Endothelial cell of umbilical vein (primary cell): ENCODE measurements at regions not wholly inside any gene's neighbourhood (a gene's known extent, or its start where the extent isn't known, plus 50 kb on each side); places are given as distances from the start of the nearest gene placed in this dataset.

Experiments
- BruUV-seq: library from RNA; stranded (reverse); fragments of 400-500 nt; replicated peaks from 2 replicates; lab custom pipeline; 2021; lab: Mats Ljungman, UMichigan
- CTCF ChIA-PET: fragments of 300-600, 350-600 bp; sonication (Branson Sonifier 250); formaldehyde crosslinking; loops from one replicate; lab custom pipeline; 2021; ENCODE audit warnings: antibody characterized with exemption, inconsistent platforms; lab: Charles Lee
- POLR2A ChIA-PET: fragments of 300-600, 350-600 bp; sonication (Branson Sonifier 250); formaldehyde crosslinking; loops from one replicate; lab custom pipeline; 2021; ENCODE audit warnings: antibody characterized with exemption, inconsistent platforms; lab: Charles Lee
- DNase-seq: peaks from one replicate; pipeline ENCODE4 v3.0.0-alpha.2; 2011; ENCODE audit warnings: low read depth, low spot score
- FAIRE-seq: peaks from 2 replicates; lab custom pipeline; 2011; peaks lifted over from hg19 to GRCh38; lab: Jason Lieb, UNC
- H2AFZ ChIP-seq: 2 replicates; pipeline ENCODE4 v1.6.0; 2012; ENCODE audit warnings: low read depth, low read length, control low read depth, inconsistent platforms
- H3K27ac ChIP-seq: 2 replicates; pipeline ENCODE4 v1.5.1; 2011; ENCODE audit warnings: low read depth, mild to moderate bottlenecking, control low read depth, low read length, moderate library complexity; ENCODE audit not compliant: insufficient read depth
- H3K27me3 ChIP-seq, 2 experiments: 2 replicates each; pipeline versions ENCODE4 v1.6.0 to v1.6.1; 2011; ENCODE audit warnings: low read length in 2 of 2, mixed read lengths in 1 of 2; ENCODE audit not compliant: control insufficient read depth in 2 of 2, insufficient read depth in 2 of 2
- H3K36me3 ChIP-seq, 2 experiments: 2 replicates in 1 of 2; 3 replicates in 1 of 2; pipeline ENCODE4 v1.5.1; 2011; ENCODE audit warnings: low read length in 2 of 2, mild to moderate bottlenecking in 1 of 2, moderate library complexity in 1 of 2; ENCODE audit not compliant: control insufficient read depth in 2 of 2, insufficient read depth in 2 of 2; ENCODE audit errors: extremely low read depth in 1 of 2
- H3K4me1 ChIP-seq: 3 replicates; pipeline ENCODE4 v1.5.1; 2011; ENCODE audit warnings: mild to moderate bottlenecking, low read length; ENCODE audit not compliant: control insufficient read depth, insufficient read depth; ENCODE audit errors: extremely low read depth
- H3K4me2 ChIP-seq: 2 replicates; pipeline ENCODE4 v1.6.1; 2011; ENCODE audit warnings: low read length, control low read depth, mixed read lengths; ENCODE audit not compliant: insufficient read depth
- H3K4me3 ChIP-seq, 3 experiments: fragments of 200-600 bp in 1 of 3; sonication (generic), shearing (Covaris generic) in 1 of 3; replicated peaks in 1 of 3; 2 replicates each; pipeline ENCODE4 v1.5.1; 2011 to 2016; ENCODE audit warnings: control low read depth in 3 of 3, low read length in 3 of 3, mild to moderate bottlenecking in 2 of 3, inconsistent platforms in 1 of 3, low read depth in 1 of 3, moderate library complexity in 1 of 3; ENCODE audit not compliant: insufficient read depth in 1 of 3
- H3K79me2 ChIP-seq: 2 replicates; pipeline ENCODE4 v1.6.0; 2012; ENCODE audit warnings: low read length, inconsistent platforms; ENCODE audit not compliant: control insufficient read depth, insufficient read depth
- H3K9ac ChIP-seq: replicated peaks from 2 replicates; pipeline ENCODE3; 2011; ENCODE audit warnings: low read length, control low read depth; ENCODE audit not compliant: insufficient read depth; ENCODE audit errors: extremely low read depth
- H3K9me1 ChIP-seq: replicated peaks from 3 replicates; pipeline ENCODE4 v1.6.0; 2011; ENCODE audit warnings: mild to moderate bottlenecking, low read length; ENCODE audit not compliant: control insufficient read depth, insufficient read depth; ENCODE audit errors: extremely low read depth
- H3K9me3 ChIP-seq: replicated peaks from 2 replicates; pipeline ENCODE4 v1.5.1; 2012; ENCODE audit warnings: low read length, inconsistent platforms; ENCODE audit not compliant: control insufficient read depth, insufficient read depth
- H4K20me1 ChIP-seq: replicated peaks from 2 replicates; pipeline ENCODE3; 2011; ENCODE audit warnings: mild to moderate bottlenecking, low read length; ENCODE audit not compliant: control insufficient read depth, insufficient read depth; ENCODE audit errors: extremely low read depth
- CTCF ChIP-seq, 2 donors: IDR thresholded peaks; 1 replicate in 1 of 2; 2 replicates in 1 of 2; pipeline ENCODE4 v1.5.1; 2011; ENCODE audit warnings: low read length in 2 of 2, mild to moderate bottlenecking in 2 of 2, moderate library complexity in 2 of 2, control low read depth in 1 of 2, inconsistent platforms in 1 of 2, low read depth in 1 of 2; ENCODE audit not compliant: insufficient read depth in 1 of 2; ENCODE audit errors: extremely low read depth in 1 of 2
- EZH2 ChIP-seq: IDR thresholded peaks from 2 replicates; pipeline ENCODE4 v1.6.1; 2012; ENCODE audit warnings: borderline replicate concordance, low read depth, mild to moderate bottlenecking, moderate library complexity, low read length, inconsistent platforms; ENCODE audit not compliant: severe bottlenecking
- FOS ChIP-seq: IDR thresholded peaks from 2 replicates; pipeline ENCODE4 v1.6.1; 2011; ENCODE audit warnings: mild to moderate bottlenecking, low read length, moderate library complexity, borderline replicate concordance; ENCODE audit not compliant: insufficient read depth
- JUN ChIP-seq: IDR thresholded peaks from 2 replicates; pipeline ENCODE4 v1.6.1; 2011; ENCODE audit warnings: borderline replicate concordance, low read depth; ENCODE audit not compliant: insufficient read length, insufficient read depth
- MYC ChIP-seq: IDR thresholded peaks from one replicate; pipeline ENCODE4 v1.6.1; 2011; ENCODE audit warnings: mild to moderate bottlenecking, low read depth, low read length
- POLR2A ChIP-seq: IDR thresholded peaks from 2 replicates; pipeline ENCODE4 v1.6.1; 2012; ENCODE audit warnings: low read depth, mild to moderate bottlenecking, control low read depth, low read length
- POLR2AphosphoS5 ChIP-seq: IDR thresholded peaks from 2 replicates; pipeline ENCODE4 v1.6.1; 2012; ENCODE audit warnings: low read depth, mild to moderate bottlenecking, control low read depth, low read length, moderate library complexity; ENCODE audit not compliant: insufficient read depth
- dilution Hi-C: fragments of 300-500 bp; cut with MboI; formaldehyde crosslinking; loops from one replicate; pipeline ENCODE4 v1.15.0; 2019; ENCODE audit warnings: low sequenced_read_pairs; ENCODE audit not compliant: extremely low pct_ligation_motif_present
- intact Hi-C: fragments of 100-400 bp; cut with micrococcal nuclease; formaldehyde crosslinking; loops from one replicate; pipeline ENCODE4 v1.10.0; 2022
- TF ChIP-seq, protein P1 (sequence below): IDR thresholded peaks from 2 replicates; pipeline ENCODE4 v1.6.1; 2011; ENCODE audit not compliant: insufficient read depth, insufficient read length

DNA sequence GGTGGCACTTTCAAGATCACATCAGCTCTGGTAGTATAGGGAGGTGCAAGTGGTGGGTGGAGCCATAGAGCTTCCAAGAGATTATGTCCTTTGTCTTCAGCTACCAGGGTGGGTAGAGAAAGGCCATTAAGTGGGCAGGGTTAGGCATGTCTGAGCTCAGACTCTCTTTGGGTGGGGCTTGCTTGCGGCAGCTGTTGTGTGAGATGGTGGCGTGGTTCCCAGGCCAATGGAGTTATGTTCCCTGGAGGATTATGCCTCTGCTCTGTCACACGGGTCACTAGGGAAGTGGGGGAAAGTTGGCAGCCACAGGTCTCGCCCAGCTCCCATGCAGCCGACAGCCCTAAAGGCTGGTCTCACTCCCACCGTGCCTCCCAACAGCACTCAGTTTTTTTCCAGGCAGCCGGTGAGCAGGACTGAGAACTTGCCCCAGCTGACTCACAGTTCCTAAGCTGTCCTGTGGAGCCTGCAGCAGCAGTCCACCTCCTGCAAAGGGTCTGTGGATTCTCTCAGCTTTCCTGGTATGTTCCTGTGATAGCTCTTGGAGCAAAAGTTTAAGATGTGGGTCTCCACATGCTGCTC lies 459.0 kb downstream of the SH2D4B start:
- Histone ChIP-seq H2AFZ (no peak overlapping the region), H3K4me3 (no peak overlapping the region), H3K27ac (no peak overlapping the region), H3K4me1 (no peaks in the 10 kb centered on the region), H3K9ac (no peak overlapping the region), H3K4me2 (no peak overlapping the region), H4K20me1 (no peaks in the 10 kb centered on the region), H3K9me3 (no peaks in the 10 kb centered on the region), H3K36me3 (no peaks in the 10 kb centered on the region), H3K79me2 (no peaks in the 10 kb centered on the region), H3K9me1 (no peaks in the 10 kb centered on the region), H3K27me3 (no peaks in the 10 kb centered on the region)
- BruUV-seq, result no TSS peak
- DNase-seq (no peak), FAIRE-seq (no peak)
- POLR2A ChIA-PET, result no interaction called here
- no peak for TF ChIP-seq EZH2
- TF ChIP-seq MYC, result no peak
- intact Hi-C loops, result no loop called here
- CTCF ChIA-PET, result no interaction called here
- dilution Hi-C loops, result no loop called here

GRCh38 chr10:81000781-81001180 lies 463.1 kb downstream of the SH2D4B start:
- no peak overlapping the region for H3K4me2 ChIP-seq
- TF ChIP-seq POLR2A (no peak), MYC (no peak), POLR2AphosphoS5 (no peak), FOS (no peak), JUN (no peak), CTCF (IDR thresholded peaks at IDR 0.05; ENCODE audit: extremely low read depth in 1 of 2, insufficient read depth in 1 of 2, low read depth in 1 of 2, low read length in 2 of 2) (no peak)
- TF ChIP-seq, protein P1, sequence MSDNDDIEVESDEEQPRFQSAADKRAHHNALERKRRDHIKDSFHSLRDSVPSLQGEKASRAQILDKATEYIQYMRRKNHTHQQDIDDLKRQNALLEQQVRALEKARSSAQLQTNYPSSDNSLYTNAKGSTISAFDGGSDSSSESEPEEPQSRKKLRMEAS, result no peak
- H3K9me3 ChIP-seq, result no peaks in the 10 kb centered on the region
- POLR2A ChIA-PET, result no interaction called here
- H3K4me1 ChIP-seq, result no peaks in the 10 kb centered on the region
- H2AFZ ChIP-seq, result no peak overlapping the region
- no peaks in the 10 kb centered on the region for H3K79me2 ChIP-seq
- CTCF ChIA-PET, result no interaction called here
- H3K27ac ChIP-seq, result no peak overlapping the region
- H3K9me1 ChIP-seq, result no peaks in the 10 kb centered on the region
- intact Hi-C loops, result no loop called here
- dilution Hi-C loops, result no loop called here
- no TSS peak for BruUV-seq
- H4K20me1 ChIP-seq, result no peaks in the 10 kb centered on the region
- no peak overlapping the region for H3K9ac ChIP-seq
- no peaks in the 10 kb centered on the region for H3K27me3 ChIP-seq
- no peaks in the 10 kb centered on the region for H3K36me3 ChIP-seq
- FAIRE-seq, result no peak
- no peak overlapping the region for H3K4me3 ChIP-seq
- DNase-seq, result no peak
